GM20000 (cell line): ENCODE measurements at regions not wholly inside any gene's neighbourhood (a gene's known extent, or its start where the extent isn't known, plus 50 kb on each side); places are given as distances from the start of the nearest gene placed in this dataset.
"Not testable (repeated sequence)": the region's sequence is repeated elsewhere in the genome, so short reads cannot be mapped to it uniquely, and the experiment has no call there.

Source experiments
- DNase-seq: peaks from one replicate; pipeline ENCODE4 v3.0.0; 2012; ENCODE audit warnings: low spot score
- CTCF ChIP-seq: IDR thresholded peaks from 2 replicates; pipeline ENCODE4 v1.5.1; 2012; ENCODE audit warnings: mild to moderate bottlenecking, control low read depth; ENCODE audit errors: extremely low read depth, missing control alignments

GRCh38 chr7:35970458-35970857 lies 169.6 kb downstream of the SEPTIN7 start:
- DNase-seq = no peak
- no peak for TF ChIP-seq CTCF

GRCh38 chr7:35971133-35971891 lies 170.5 kb downstream of the SEPTIN7 start:
- TF ChIP-seq CTCF = peak; percentile 26
- peak; percentile 68 for DNase-seq

GRCh38 chr7:35975851-35976454 lies 175.1 kb downstream of the SEPTIN7 start:
- DNase-seq = peak; percentile 68
- TF ChIP-seq CTCF = peak; percentile 75

DNA sequence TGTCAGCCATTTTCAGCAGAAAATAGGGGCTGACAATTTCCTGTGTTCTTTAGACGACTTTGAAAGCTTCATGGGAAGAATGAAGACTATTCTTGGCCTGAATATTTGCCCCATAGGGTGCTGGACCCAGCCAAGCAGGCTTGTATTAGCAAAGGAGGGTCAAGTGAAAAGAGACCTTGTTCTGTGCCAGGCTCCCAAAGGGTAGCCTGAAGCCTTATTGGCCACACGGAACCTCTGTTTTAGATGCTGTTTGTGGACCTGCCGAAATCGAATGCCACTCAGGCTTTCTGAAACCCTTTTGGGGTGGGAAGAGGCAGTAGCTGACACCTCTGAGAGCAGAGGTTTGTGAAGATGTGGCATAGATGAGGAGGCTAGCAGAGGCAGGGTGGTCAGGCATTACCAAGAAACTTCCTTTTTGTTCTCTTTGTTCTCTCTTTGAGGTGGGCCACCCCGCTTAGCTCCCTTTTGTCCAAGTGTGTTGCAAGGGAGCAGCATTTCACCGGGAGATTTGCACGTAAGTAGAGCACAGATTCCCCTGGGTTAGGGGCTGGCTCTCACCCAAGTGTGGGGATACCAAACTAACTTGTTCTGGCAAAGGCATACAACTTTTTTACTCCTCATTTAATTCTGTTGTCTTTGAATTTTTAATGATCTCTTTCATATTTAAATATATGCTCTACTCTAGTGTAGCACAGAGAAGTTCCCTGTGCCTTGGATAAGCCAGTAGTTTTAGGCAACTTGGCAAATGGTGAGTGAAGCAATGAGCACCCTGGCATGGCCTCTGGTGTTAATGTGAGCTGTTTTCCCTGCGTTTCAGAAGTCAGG lies 174.0 kb upstream of the EEPD1 start:
- not testable (repeated sequence) for DNase-seq

GRCh38 chr7:35982600-35982999 lies 170.5 kb upstream of the EEPD1 start:
- no peak for DNase-seq
- no peak for TF ChIP-seq CTCF

- no peak for TF ChIP-seq CTCF
- DNase-seq = no peak
Measured at GRCh38 chr7:35983626-35984025, 169.4 kb upstream of the EEPD1 start.

DNA sequence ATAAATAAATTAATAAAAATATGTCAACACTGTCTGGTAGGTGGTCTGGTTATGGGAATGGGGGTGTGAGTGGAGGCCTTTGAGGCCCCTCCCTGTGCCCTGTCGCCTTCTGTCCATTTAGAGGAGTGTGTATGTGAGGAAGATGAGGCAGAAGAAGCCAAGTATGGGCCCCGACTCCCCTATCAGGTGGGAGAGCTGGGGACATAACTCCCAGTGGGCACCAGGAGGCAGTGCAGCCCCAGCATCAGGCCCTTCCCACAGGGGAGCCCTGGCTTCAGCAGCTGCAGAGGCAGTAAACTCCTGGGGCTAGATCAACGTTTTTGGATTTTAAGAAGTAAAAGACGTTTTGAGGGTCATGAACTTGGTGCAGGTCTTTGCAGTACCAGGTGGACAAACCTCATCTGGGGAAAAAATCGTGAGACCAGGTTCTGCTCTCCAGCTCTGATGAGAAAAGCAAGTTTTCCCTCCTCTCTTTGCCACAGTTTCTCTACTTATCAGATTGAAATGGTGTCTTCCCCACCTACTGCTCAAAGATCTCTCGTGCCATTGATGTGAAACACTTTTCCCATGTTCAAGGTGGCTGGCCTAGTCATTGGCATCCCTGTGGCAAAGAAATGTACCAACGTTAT lies 167.8 kb upstream of the EEPD1 start:
- TF ChIP-seq CTCF = peak; percentile 88
- DNase-seq = peak; percentile 83
